Left forelimb (tissue), 1 donor: ENCODE measurements at regions not wholly inside any gene's neighbourhood (a gene's known extent, or its start where the extent isn't known, plus 50 kb on each side); places are given as distances from the start of the nearest gene placed in this dataset.

Experiments
- DNase-seq: peaks from one replicate; pipeline ENCODE4 v3.0.0-alpha.2; 2018; ENCODE audit warnings: low spot score

DNA sequence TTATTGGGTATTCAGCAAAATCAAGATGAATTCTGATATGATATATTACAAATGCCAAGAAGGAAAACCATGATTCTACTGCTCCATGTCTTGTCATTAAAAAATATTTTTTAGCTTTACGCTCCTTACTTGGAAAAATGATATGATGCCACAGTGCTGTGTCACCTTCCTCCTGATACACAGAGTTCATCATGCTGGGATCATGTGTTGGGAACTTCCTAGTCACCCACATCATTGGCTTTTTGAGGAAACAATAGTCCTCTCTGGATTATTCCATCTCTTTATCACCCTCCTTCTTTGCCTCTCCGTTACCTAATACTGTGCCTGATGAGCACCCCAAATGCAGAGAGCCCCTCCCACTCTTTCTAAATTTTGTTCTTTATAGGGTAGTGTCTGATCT, 94.3 kb upstream of the PFN2 start:
- no peak for DNase-seq

DNA sequence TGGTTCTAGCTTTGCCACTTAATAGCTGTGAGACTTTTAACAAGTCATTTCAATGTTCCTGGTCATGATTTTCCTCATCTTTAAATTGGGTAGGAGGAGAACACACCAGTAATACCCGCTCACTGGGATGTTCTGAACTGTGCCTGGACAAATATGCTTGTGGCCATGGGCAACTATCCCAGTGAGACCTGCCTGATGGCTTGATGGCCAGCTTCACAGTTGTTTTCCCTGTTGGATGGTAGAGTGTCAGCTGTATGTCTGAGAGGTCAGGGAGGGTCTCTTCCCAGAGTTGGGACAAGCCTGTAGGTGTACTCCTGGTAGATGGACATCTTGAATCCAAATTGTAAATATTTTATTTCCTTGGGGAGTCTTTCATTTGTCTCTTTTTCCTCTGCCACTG, 92.5 kb upstream of the PFN2 start:
- no peak for DNase-seq

DNA sequence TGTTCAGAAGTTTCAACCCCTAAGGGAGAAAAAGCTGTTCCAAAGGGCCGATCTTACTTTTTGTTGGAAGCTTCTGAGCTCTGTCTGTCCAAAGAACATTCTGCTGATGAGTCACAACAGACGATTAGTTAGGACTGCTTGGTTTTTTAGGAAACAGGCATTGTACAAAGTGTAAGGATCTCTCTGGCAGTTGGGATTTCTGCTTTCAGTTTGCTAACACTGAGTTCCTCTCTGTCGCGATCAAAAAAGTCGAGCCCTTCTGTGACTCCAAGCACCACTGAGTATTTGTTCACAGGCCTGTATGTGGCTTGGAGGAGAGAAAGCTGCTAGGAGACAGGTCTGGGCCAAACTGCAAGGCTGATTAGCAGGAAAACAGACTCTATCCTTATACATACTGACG, 91.8 kb upstream of the PFN2 start:
- DNase-seq: no peak

- no peak for DNase-seq
Observed at GRCh38 chr3:150061288-150062024, 90.8 kb upstream of the PFN2 start.

DNA sequence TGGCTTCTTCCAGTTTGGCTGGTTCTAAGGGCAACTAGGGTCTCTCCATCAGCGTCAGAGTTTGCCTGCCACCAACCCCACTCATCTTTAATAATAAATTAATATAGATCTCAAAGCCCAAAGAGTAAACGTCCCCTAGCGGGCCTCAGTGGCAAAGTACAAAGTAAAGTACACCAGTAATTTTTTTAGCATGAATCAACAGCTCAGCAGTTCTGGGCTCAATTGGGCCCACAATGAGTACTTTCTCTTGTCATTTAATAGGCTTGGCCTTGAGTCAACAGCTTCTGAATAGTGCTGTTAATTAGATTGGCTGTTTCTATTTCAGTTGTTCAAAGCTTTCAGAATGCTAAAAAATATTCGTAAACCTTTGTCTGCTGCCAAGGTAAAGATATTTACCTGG, 89.0 kb upstream of the PFN2 start:
- DNase-seq: no peak

- no peak for DNase-seq
Observed at GRCh38 chr3:150059241-150059640, 88.5 kb upstream of the PFN2 start.

DNA sequence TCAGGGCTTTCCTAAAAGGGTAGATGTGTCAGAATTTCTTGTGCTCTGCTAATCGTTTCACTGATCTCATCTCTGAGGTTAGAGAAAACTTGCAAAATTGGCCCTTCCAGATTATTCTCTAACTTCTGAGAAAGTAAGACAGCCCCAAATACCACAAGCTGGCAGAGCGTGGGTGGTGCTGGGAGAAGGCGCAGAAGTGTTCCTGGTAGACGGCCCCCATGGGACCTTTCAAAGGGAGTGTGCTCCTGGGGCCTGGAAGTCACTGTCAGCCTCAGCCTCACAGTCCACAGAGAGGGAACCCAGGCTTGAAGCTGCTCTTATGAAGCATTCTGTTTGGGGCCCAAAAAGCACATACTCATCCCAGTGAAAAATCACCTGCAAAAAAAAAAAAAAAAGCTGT, 86.5 kb upstream of the PFN2 start:
- no peak for DNase-seq

GRCh38 chr3:150055332-150055731, 84.6 kb upstream of the PFN2 start:
- no peak for DNase-seq

DNA sequence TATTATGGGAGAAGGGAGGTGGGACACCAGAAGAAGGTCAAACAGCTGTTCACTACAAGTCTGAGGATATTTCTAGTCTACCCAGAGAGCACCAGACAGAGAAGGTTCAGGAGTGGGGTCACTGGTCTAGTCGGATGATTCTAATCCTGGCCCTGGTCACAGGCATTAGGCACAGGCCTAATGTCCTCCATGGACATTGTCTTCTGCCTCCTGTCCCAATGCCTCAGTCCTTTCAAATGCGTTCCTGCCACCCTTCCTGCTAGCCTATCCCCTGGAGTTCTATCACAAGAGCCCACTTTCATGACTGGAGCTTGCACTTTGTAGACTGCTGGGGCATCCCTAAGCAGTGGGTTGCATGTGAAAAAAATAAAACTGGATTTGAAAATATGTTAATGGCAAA, 83.9 kb upstream of the PFN2 start:
- no peak for DNase-seq

GRCh38 chr3:150050510-150050909, 79.8 kb upstream of the PFN2 start:
- no peak for DNase-seq

GRCh38 chr3:150049317-150049716, 78.6 kb upstream of the PFN2 start:
- DNase-seq: no peak

DNA sequence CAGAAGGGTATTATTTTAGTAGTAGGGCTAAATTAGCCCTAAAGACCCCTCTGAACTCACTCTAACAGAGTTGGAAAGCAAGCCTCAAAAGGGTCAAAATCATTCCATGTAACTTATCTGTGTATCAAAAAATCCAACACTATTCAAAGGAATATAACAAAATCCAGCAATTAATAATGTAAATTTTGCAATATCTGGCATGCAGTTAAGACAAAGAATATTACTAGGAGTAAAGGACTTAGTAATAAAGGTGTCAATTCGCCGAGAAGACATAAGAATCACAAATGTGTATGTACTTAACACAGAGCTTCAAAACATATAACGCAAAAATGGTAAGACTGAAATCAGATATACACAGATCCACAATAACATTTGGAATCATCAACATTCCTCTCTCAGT, 71.2 kb upstream of the PFN2 start:
- no peak for DNase-seq

DNA sequence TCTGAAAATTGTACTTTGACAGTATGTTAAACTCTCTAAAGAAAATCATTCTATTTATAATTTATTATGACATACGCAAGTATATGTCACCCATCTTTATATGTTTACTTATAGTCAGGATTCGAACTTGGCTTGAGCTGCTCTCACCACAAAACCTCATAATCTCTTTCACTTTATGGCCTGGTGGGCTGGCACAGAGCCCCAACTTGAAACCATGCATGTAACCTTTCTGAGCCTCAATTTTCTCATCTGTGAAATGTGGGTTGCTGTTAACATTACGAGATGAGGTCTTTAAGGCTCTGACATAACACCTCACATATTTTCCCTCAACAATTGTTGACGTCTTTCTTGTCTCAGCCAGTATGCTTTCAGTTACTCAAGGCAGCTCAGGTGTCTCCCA, 69.4 kb upstream of the PFN2 start:
- DNase-seq: no peak

DNA sequence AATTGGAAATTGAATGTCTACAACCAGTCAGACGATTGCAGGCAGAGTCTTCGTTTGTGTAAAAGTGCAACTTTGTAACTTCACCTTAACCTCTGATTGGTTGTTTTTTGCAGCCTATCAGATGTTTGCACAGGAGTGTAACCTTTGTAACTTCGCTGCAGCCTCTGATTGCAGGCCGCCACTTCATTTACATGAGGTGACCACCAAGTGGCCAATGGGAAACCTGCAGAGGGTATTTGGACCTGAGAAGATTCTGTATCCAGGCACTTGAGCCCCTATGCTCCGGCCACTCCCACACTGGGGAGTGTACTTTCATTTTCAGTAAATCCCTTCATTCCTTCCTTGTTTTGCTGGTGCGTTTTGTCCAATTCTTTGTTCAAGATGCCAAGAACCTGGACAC, 68.1 kb upstream of the PFN2 start:
- DNase-seq: no peak

DNA sequence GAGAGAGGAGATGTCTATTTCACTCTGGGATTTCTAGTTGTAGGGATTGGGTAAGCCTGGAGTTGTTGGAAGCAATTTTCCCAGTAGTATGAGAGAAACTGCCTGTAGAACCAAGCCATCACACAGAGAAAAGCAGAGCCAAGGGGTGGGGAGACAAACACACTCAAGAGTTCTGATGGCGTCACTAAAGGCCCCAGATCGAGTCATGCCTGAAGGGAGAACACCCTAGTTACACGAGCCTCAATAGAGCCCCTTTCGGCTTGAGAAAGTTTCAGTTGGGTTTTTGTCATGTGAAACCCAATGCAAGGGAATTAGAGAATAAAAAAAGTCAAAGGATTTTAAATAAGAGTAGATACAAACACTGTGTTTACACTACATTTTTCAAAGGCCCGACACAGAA, 66.1 kb upstream of the PFN2 start:
- DNase-seq: no peak

DNA sequence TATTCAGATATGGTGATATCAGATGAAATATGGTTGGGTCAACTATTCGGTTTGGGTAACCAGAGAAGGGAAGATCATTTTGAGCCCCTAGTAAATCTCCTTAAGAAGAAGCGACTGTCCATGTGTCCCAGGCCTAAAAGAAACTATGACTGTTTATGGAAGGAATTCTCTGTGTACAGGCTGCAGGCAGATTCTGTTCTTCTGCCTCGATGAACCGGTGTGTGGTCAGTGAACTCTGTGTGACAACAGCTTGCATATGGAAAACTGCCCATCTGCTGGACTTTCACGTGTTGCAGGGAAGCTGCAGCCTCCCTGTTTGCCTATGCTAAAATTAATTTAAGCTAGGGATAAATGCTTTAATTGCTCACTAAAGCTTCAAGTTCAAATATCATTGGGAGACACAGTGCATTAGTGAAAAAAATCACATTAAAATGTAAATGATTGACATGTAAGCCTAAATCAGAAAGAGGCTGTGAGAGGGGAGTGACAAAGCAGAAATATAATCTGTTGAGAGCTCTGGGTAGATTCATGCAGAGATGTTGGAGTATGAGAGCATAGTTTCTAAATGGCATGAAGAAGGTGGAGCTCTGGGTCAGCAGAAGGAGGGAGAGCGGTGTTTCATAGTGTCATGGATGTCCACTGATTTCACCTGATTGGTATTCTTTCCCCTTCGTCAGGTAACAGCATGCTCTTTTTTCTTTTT, 65.4 kb upstream of the PFN2 start:
- DNase-seq: no peak

DNA sequence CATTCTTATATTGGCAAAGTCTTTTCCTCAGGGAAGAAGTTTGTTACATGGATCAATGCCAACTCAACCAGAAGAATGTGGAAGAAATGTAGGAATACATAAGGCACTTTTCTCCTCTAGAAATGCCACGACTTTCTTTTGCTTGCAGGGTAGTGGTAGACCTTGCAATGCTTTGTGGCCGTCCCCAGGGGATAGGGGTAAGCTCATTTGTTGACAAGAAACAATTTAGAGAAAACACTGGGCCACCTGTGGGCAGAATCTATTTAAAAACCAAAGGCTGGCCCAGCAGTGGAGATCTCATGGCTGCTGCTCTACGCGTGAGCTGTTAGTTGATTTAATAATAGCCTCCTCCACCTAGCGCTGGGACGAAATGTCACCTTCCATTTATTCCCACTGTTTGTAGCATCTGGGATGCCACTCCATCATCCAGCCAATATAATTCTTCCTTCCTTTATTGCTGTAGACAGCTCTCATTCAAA, 64.6 kb upstream of the PFN2 start:
- DNase-seq: no peak

GRCh38 chr3:150033721-150034120, 63.0 kb upstream of the PFN2 start:
- no peak for DNase-seq

DNA sequence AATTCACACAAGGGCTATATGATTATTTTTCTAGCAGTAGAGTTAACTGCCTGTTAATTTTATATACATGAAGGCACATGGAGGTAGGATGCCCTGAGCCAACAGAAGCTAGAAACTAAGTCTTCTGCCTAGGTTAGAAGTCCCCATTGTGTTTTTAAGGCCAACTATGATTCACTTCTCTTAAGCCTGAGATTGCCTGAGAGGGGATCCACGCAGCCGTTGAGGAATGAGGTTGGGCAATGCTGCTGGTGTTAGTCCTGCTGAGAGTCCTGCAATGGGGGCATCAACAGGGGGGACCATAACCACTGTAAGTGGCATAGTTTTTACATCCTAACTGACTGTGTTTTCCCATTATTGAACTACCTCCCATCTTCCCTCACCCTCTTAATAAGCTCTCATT, 60.1 kb upstream of the PFN2 start:
- no peak for DNase-seq

- DNase-seq: no peak
Observed at GRCh38 chr3:150023239-150023636, 52.5 kb upstream of the PFN2 start.

- no peak for DNase-seq
Observed at GRCh38 chr3:150022381-150023238, 51.9 kb upstream of the PFN2 start.

DNA sequence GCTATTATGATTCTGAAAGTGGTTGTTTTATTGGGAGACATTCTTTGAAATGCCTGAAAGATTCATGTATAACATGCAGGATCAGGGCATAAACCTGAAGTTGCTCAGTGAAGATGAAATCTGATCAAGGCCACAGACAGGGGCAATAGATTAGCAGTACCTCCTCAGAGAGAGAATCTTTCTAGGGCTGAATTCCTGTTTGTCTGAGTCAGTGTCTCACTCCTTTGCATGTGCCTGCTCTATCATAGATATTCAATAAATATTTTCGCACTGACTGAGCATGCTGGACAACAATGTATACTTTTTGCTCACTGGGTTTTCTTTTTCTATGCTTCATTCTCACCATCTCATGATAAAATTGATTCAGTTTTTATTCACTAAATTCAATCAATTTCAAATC, 49.8 kb upstream of the PFN2 start:
- DNase-seq: no peak
